ENCODE measurements at regions not wholly inside any gene's neighbourhood (a gene's known extent, or its start where the extent isn't known, plus 50 kb on each side); places are given as distances from the start of the nearest gene placed in this dataset.

DNA sequence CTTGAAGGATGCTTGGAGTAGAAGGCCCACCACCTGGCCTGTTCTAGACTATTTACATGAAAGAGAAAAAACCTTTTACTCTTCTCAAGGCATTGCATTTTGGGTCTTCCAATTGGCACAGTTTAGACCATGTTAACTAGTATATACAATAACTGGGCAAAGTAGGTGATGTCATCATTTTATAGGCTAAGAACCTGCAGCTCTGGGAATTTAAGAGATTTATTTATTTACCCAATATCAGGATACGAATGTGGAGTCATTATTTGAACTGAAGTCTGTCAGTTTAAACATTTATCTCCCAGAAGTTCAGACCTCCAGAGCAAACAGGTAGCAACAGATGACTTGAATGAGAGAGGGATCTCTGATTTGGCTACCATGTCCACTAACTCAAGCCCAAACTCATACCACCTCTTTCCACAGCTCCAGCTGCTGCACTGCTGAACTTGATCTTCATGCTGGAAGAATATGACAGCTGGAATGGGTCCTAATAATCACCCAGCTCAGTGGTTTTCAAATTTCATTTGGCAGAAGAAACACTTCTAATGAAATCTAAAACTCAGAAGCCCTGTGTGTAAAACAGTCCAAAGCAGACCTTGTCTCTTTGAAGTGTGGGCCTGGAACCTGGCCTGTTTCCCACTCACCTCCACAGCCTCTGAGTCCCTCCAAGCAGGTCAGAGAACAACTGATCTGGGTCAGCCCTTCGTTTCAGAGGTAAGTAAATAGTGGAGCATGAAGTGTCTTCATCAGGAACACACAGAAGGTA, 179.2 kb downstream of the EMP1 start:
- no peak for TF ChIP-seq POLR2A (IDR thresholded peaks at IDR 0.05; ENCODE audit: low read length)
- TF ChIP-seq GATA1 (IDR thresholded peaks at IDR 0.05; ENCODE audit: low read depth, low read length): no peak

Data from erythroblast (primary cell).